ENCODE measurements at regions not wholly inside any gene's neighbourhood (a gene's known extent, or its start where the extent isn't known, plus 50 kb on each side); places are given as distances from the start of the nearest gene placed in this dataset.
"Not testable (repeated sequence)": the region's sequence is repeated elsewhere in the genome, so short reads cannot be mapped to it uniquely, and the experiment has no call there.

DNA sequence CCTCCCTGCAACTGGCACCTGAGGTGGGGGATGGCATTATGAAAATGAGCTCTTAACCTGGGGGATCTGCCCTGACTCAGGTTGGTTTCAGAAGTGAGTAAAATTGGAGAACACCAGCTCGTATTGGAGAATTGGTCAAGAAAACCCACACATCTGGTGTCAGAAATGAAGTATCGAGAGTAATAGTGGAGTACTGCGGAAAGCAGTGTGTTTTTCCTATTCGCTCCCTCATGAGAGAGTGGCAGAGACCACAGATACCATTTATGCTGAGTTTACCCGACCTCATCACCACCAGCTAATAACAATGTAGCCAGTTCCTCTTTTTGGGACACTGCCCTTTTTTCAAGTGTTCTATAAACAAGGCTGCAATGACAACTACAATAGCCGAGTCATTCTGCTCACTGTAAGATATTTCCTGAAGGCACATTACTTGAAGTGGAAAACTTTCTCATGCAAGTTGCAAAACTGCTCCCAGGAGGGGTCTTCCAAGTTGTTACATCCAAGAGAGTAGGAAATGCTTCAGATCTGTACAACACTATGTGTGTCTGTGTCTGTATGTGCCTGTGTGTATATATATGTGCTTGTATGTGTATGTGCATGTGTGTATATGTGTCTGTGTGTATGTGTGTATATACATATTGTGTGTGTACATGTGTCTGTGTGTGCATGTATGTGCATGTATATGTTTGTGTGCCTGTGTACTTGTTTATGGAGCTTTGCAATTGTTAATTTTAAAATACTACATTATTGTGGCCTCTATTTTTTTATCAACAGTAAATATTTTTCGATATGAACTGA is 106.0 kb upstream of the CST7 start:
- TF ChIP-seq, protein P1, sequence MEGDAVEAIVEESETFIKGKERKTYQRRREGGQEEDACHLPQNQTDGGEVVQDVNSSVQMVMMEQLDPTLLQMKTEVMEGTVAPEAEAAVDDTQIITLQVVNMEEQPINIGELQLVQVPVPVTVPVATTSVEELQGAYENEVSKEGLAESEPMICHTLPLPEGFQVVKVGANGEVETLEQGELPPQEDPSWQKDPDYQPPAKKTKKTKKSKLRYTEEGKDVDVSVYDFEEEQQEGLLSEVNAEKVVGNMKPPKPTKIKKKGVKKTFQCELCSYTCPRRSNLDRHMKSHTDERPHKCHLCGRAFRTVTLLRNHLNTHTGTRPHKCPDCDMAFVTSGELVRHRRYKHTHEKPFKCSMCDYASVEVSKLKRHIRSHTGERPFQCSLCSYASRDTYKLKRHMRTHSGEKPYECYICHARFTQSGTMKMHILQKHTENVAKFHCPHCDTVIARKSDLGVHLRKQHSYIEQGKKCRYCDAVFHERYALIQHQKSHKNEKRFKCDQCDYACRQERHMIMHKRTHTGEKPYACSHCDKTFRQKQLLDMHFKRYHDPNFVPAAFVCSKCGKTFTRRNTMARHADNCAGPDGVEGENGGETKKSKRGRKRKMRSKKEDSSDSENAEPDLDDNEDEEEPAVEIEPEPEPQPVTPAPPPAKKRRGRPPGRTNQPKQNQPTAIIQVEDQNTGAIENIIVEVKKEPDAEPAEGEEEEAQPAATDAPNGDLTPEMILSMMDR (IDR thresholded peaks at IDR 0.05; ENCODE audit: control insufficient read depth, extremely low read depth, insufficient read depth) = no peak
- DNase-seq (ENCODE audit: low read depth) = no peak
- H3K4me3 ChIP-seq (ENCODE audit: low read depth, low read length) = no peak overlapping the region

GRCh38 chr20:24850176-24850575 is 98.9 kb upstream of the CST7 start:
- no peak for DNase-seq (ENCODE audit: low read depth)
- no peak overlapping the region for H3K4me3 ChIP-seq (ENCODE audit: low read depth, low read length)
- TF ChIP-seq, protein P1 (IDR thresholded peaks at IDR 0.05; ENCODE audit: control insufficient read depth, extremely low read depth, insufficient read depth) = no peak

- TF ChIP-seq, protein P1 (IDR thresholded peaks at IDR 0.05; ENCODE audit: control insufficient read depth, extremely low read depth, insufficient read depth) = no peak
- no peak for DNase-seq (ENCODE audit: low read depth)
- H3K4me3 ChIP-seq (ENCODE audit: low read depth, low read length) = no peak overlapping the region
These were observed 97.6 kb upstream of the CST7 start for GRCh38 chr20:24851346-24852019.

DNA sequence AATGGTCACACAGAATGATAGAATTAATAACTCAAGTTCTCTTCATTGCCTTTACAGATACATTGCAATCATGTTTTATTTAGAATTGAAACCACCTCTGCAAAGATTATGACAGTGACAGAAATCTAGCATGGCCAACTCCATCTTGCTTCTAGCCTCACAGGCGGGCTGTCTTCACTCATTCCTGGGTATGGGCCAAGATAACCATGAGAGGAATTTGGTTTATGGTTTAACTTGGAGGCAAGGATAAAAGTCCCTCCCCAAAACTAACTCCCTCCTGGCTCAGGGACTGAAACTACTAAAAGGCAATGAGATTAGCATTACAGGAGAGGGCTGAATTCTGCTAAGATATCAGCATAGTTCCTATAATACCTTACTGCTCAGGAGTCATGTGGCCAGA is 95.2 kb upstream of the CST7 start:
- DNase-seq (ENCODE audit: low read depth) = no peak
- TF ChIP-seq, protein P1 (IDR thresholded peaks at IDR 0.05; ENCODE audit: control insufficient read depth, extremely low read depth, insufficient read depth) = no peak
- no peak overlapping the region for H3K4me3 ChIP-seq (ENCODE audit: low read depth, low read length)

DNA sequence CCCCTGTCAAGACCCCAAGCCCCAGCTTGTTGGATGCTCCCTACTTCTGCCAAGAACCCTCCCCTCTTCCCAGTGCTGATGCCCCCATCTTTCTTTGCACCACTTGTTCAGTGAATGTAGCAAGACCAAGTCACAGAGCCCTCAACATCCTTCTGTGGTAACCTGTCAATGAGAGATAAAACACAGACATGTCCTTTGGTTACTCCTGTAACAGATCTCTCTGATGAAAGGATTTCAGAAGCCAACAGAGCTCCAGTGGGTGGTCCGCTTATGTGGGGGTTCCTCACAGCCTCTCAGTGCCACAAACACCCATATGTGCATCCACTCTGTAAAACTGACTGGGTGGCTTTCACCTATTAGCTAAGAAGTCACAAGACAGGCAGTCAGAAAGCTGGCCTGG is 93.2 kb upstream of the CST7 start:
- no peak overlapping the region for H3K4me3 ChIP-seq (ENCODE audit: low read depth, low read length)
- no peak for DNase-seq (ENCODE audit: low read depth)
- TF ChIP-seq, protein P1 (IDR thresholded peaks at IDR 0.05; ENCODE audit: control insufficient read depth, extremely low read depth, insufficient read depth) = no peak

- DNase-seq (ENCODE audit: low read depth); H3K4me3 ChIP-seq (ENCODE audit: low read depth, low read length): not testable (repeated sequence)
These were observed 90.6 kb upstream of the CST7 start for GRCh38 chr20:24858500-24858899.

DNA sequence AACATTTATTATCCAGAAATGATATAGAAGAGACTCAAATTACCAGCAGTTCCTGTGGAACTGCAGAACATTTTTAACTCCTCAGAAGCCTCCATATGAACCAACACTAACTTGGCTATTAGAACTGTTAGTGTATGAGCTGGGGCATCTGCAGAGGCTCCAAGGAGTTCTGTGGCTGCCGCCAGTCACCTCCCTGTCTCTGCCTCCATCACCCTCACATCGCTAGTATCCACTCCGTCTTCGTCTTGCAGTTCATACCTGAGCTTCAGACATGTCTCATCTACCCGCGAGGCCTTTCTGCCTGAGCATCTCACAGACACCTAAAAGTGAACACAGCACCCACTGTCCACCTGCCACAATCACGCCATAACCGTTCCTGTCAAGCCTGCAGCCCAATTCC is 89.5 kb upstream of the CST7 start:
- no peak for DNase-seq (ENCODE audit: low read depth)
- H3K4me3 ChIP-seq (ENCODE audit: low read depth, low read length) = no peak overlapping the region
- TF ChIP-seq, protein P1 (IDR thresholded peaks at IDR 0.05; ENCODE audit: control insufficient read depth, extremely low read depth, insufficient read depth) = no peak
